ENCODE measurements at regions not wholly inside any gene's neighbourhood (a gene's known extent, or its start where the extent isn't known, plus 50 kb on each side); places are given as distances from the start of the nearest gene placed in this dataset.

GRCh38 chr6:165847407-165848085 lies 184.5 kb upstream of the PDE10A start:
- TF ChIP-seq, protein P1, sequence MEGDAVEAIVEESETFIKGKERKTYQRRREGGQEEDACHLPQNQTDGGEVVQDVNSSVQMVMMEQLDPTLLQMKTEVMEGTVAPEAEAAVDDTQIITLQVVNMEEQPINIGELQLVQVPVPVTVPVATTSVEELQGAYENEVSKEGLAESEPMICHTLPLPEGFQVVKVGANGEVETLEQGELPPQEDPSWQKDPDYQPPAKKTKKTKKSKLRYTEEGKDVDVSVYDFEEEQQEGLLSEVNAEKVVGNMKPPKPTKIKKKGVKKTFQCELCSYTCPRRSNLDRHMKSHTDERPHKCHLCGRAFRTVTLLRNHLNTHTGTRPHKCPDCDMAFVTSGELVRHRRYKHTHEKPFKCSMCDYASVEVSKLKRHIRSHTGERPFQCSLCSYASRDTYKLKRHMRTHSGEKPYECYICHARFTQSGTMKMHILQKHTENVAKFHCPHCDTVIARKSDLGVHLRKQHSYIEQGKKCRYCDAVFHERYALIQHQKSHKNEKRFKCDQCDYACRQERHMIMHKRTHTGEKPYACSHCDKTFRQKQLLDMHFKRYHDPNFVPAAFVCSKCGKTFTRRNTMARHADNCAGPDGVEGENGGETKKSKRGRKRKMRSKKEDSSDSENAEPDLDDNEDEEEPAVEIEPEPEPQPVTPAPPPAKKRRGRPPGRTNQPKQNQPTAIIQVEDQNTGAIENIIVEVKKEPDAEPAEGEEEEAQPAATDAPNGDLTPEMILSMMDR (IDR thresholded peaks at IDR 0.05; ENCODE audit: extremely low read depth in 1 of 2, insufficient read depth in 1 of 2, low read depth in 1 of 2, low read length in 2 of 2): no peak
- TF ChIP-seq MYC (IDR thresholded peaks at IDR 0.05; ENCODE audit: low read depth, low read length) (no peak), POLR2AphosphoS5 (IDR thresholded peaks at IDR 0.05; ENCODE audit: insufficient read depth, low read depth, low read length) (no peak), JUN (IDR thresholded peaks at IDR 0.05; ENCODE audit: borderline replicate concordance, insufficient read depth, insufficient read length, low read depth) (no peak), EZH2 (IDR thresholded peaks at IDR 0.05; ENCODE audit: borderline replicate concordance, low read depth, low read length, severe bottlenecking) (no peak), FOS (IDR thresholded peaks at IDR 0.05; ENCODE audit: borderline replicate concordance, insufficient read depth, low read length) (no peak), MAX (IDR thresholded peaks at IDR 0.05; ENCODE audit: insufficient read depth, insufficient read length) (no peak), GATA2 (IDR thresholded peaks at IDR 0.05; ENCODE audit: insufficient read depth, insufficient read length, low read depth, low read length) (no peak), POLR2A (IDR thresholded peaks at IDR 0.05; ENCODE audit: low read depth, low read length) (no peak)
- H4K20me1 ChIP-seq (replicated peaks; ENCODE audit: control insufficient read depth, extremely low read depth, insufficient read depth, low read length): no peaks in the 10 kb centered on the region
- CTCF ChIA-PET: interaction anchor here (0.6 to 4.5 kb wide), 5 partner anchors 12 to 468 kb away, joined by 3 to 42 read pairs (median 4); no protein-coding TSS in a partner anchor
- no peaks in the 10 kb centered on the region for H3K4me1 ChIP-seq (ENCODE audit: control insufficient read depth, extremely low read depth, insufficient read depth, low read length)
- POLR2A ChIA-PET: no interaction called here
- no peak overlapping the region for H2AFZ ChIP-seq (ENCODE audit: low read depth, low read length)
- H3K79me2 ChIP-seq (ENCODE audit: control insufficient read depth, insufficient read depth, low read length): no peaks in the 10 kb centered on the region
- DNase-seq (ENCODE audit: low read depth, low spot score) (no peak), FAIRE-seq (no peak)
- H3K4me3 ChIP-seq (replicated peaks in 1 of 3; ENCODE audit: insufficient read depth in 1 of 3, low read depth in 1 of 3, low read length in 3 of 3): no peak overlapping the region
- no peaks in the 10 kb centered on the region for H3K9me3 ChIP-seq (replicated peaks; ENCODE audit: control insufficient read depth, insufficient read depth, low read length)
- intact Hi-C loops (cut with micrococcal nuclease): no loop called here
- no peaks in the 10 kb centered on the region for H3K36me3 ChIP-seq (ENCODE audit: control insufficient read depth in 2 of 2, extremely low read depth in 1 of 2, insufficient read depth in 2 of 2, low read length in 2 of 2)
- BruUV-seq (replicated peaks): no TSS peak
- H3K27me3 ChIP-seq (ENCODE audit: control insufficient read depth in 2 of 2, insufficient read depth in 2 of 2, low read length in 2 of 2): peaks cover 4 to 6% of the 10 kb centered on the region in 2 experiments
- H3K9me1 ChIP-seq (replicated peaks; ENCODE audit: control insufficient read depth, extremely low read depth, insufficient read depth, low read length): no peaks in the 10 kb centered on the region
- no peak overlapping the region for H3K4me2 ChIP-seq (ENCODE audit: insufficient read depth, low read length)
- dilution Hi-C loops (cut with MboI; ENCODE audit: extremely low pct_ligation_motif_present, low sequenced_read_pairs): no loop called here
- no peak overlapping the region for H3K9ac ChIP-seq (replicated peaks; ENCODE audit: extremely low read depth, insufficient read depth, low read length)
- no peak overlapping the region for H3K27ac ChIP-seq (ENCODE audit: insufficient read depth, low read depth, low read length)

All from endothelial cell of umbilical vein (primary cell).